GM18505 (cell line): ENCODE measurements at regions not wholly inside any gene's neighbourhood (a gene's known extent, or its start where the extent isn't known, plus 50 kb on each side); places are given as distances from the start of the nearest gene placed in this dataset.
"Not testable (repeated sequence)": the region's sequence is repeated elsewhere in the genome, so short reads cannot be mapped to it uniquely, and the experiment has no call there.

ENCODE experiments used
- ATAC-seq: cut with Tn5 transposase; IDR thresholded peaks from one replicate; pipeline ENCODE4 v1.9.1; 2021; ENCODE audit not compliant: unreplicated experiment
- POLR2A ChIP-seq: IDR thresholded peaks from 4 replicates; pipeline ENCODE4 v1.6.1; 2011; ENCODE audit warnings: borderline replicate concordance; ENCODE audit not compliant: insufficient read depth, insufficient read length; ENCODE audit errors: extremely low read depth

DNA sequence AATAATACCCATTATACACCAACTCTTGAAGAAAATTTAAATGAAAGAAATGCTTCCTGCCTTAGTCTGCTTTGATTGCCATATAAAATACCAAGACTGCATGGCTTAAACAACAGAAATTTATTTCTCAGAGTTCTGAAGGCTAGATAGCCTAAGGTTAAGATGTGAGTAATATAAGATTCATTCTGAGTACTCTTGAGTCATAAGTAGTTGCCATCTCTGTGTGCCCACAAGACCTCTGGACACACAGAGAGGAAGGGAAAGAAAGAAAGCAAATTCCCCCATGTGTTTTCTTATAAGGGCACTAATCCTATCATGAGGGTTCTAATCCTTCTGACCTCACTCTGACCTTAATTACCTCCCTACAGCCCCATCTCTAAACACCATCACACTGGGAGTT lies 201.2 kb downstream of the PTN start:
- ATAC-seq, result no peak
- TF ChIP-seq POLR2A, result no peak

DNA sequence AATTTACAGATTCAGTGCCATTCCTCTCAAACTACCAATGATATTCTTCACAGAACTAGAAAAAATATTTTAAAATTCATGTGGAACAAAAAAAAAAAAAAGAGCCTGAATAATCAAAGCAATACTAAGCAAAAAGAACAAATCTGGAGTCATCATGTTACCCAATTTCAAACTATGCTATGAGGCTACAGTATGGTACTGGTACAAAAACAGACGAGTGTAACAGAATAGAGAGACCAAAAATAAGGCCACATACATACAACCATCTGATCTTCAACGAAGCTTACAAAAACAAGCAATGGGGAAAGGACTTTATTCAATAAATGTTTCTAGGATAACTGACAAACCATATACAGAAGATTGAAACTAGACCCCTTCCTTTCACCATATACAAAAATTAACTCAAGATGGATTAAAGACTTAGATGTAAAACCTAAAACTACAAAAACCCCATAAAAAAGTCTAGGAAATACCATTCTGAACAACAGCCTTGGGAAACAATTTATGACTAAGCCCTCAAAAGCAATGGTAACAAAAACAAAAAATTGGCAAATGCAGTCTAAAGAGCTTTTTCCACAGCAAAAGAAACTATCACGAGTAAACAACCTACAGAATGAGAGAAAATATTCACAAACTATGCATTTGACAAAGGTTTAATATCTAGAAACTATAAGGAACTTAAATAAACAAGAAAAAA lies 207.7 kb downstream of the PTN start:
- no peak for ATAC-seq
- TF ChIP-seq POLR2A, result no peak

DNA sequence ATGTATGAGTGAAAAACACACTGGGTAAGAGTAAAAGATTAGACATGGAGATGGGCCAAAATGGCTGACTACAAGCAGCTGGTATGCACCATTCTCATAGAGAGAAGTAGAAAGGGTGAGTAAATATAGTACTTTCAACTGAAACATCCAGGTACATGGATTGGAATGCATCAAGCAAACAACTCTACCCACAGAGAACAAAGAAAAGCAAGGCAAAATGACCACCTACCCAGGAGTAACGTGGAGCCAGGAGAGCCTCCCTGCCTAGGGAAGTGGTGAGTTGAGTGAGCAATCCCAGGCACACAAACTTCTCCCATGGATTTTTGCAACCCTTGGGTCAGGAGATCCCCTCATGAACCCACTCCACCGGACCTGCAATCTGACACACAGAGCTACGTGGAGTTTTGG lies 212.8 kb downstream of the PTN start:
- no peak for ATAC-seq
- TF ChIP-seq POLR2A, result no peak

DNA sequence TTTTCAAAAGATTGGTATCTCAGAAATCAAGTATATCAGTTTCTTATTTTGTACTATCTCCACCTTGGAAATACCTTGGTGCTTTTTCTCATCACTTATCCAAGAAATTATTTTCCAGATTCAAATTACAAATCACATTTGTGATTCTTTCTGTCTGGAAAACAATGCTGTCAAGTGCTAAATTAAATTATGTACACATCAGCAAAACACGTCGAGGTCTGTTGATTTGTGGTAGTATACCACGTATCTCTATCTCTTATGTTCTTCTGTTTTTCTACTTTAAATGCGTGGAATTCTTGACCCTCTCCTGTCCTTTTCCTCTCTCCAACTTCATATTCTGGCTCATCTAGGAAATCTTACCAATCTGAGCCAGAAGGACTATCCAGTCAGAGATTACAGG lies 214.5 kb downstream of the PTN start:
- TF ChIP-seq POLR2A, result no peak
- ATAC-seq, result no peak

DNA sequence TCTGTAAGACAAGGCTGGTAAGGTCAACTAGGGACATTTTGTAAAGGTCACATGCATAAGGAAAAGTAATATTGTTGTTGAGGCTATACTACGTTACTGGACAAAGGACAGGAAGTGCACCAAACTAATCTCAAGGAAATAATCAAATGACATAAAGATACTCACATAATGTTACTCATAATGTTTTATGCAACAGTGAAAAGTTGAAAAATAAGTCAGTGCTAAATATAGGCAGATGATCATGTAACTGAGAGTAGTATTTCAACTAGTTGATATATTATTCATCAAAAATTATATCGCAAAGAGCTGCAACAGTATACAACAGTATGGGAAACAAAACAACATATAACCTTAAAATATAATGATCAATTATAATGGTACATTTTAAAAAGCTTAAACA lies 215.7 kb downstream of the PTN start:
- no peak for TF ChIP-seq POLR2A
- no peak for ATAC-seq

DNA sequence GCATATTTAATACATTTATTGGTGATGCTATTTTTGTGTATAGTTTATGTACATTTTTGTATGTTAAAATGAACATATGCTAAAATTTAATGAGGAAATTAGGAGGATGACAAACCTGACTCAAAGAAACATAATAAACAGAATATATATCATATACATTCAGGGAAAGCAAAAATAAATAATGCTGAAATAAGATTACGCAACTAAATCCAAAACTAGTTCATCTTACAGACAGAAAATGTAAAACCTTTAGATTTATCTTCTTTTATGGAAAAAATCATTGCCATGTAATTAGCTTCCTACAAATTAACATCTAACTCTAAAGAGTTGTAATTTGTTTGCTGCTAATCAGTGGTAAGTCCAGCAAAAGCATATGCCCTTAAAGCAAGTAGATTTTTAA lies 216.5 kb downstream of the PTN start:
- TF ChIP-seq POLR2A, result no peak
- no peak for ATAC-seq

DNA sequence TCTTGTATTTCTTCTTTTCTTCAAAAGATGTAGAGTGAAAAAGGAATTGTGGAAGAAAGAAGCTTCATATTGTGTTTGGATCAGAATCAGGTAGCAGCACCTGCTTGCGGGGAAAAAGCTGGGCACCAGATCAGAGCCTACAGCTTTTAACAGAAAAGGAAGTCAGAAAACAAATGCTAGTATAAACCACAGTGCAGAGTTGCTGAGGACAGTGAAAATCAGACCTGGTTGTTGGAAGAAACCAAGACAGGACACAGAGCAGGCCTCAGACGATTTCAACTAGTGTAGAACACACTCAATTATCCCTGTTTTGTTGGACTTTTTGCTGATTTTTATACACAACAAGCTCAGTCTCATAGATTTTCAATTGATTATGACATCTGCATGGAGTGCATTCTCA lies 221.4 kb downstream of the PTN start:
- no peak for ATAC-seq
- no peak for TF ChIP-seq POLR2A

DNA sequence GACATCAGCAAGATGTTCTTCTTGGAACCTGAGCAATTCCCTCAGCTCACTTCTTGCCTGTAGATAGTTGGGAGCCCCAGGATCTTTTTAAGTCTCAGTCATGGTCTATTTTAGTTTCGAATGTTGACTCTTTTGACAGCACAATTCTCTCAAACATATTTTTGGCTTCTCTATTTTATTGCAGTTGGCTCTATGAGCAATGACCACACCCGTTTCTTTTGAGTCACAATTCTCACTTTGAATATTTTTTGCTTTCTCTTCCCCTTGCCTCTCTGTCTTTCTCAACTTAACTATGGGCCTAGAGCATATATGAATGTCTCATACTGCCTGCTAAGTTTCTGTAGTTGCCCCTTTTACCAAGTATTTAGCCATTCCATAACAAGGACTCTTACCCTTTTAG lies 222.8 kb downstream of the PTN start:
- ATAC-seq, result peak; percentile 73
- no peak for TF ChIP-seq POLR2A

DNA sequence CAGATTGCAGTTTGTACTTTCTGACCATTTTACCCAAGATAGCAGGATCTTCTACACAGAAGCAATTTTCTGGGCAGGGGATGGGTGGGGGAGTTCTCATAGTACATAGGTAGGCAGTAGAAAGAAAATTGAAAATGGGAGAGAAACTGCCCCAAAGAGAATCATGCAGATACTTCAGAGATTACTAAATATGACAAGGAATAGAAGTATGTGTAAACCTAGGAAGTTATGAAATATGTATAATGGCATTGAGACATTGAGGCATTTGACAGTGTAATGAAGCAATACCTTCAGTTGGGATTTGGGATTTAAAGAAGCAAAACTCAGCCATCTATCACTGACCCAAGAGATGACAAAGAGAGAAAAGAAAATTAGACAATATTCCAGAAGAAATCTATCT lies 233.0 kb downstream of the PTN start:
- no peak for TF ChIP-seq POLR2A
- no peak for ATAC-seq

DNA sequence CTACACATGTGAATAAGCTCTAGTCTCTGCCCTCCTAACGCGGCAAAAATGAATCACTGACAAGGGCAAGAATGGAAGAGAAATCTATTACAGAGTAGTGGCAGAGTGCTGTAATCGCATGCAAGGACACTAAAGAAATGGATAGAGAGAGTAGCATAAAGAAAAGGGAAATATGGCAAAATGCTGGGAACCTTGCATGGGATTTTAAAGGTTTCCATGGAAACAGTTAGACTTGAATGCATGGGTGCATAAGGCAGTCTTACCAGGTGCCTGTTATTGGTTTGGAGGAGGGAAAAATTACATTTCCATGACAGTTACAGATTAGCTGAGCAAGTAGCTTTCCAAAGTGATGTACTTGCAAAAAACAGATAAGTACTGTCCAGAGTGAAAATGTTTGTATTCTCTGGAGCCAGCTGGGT lies 233.4 kb downstream of the PTN start:
- no peak for ATAC-seq
- no peak for TF ChIP-seq POLR2A

DNA sequence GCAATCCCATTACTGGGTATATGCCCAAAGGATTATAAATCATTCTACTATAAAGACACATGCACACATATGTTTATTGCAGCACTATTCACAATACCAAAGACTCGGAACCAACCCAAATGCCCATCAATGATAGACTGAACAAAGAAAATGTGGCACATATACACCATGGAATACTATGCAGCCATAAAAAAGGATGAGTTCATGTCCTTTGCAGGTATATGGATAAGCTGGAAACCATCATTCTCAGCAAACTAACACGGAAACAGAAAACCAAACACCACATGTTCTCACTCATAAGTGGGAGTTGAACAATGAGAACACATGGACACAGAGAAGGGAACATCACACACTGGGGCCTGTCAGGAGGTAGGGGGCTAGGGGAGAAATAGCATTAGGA lies 235.7 kb downstream of the PTN start:
- ATAC-seq, result not testable (repeated sequence)

DNA sequence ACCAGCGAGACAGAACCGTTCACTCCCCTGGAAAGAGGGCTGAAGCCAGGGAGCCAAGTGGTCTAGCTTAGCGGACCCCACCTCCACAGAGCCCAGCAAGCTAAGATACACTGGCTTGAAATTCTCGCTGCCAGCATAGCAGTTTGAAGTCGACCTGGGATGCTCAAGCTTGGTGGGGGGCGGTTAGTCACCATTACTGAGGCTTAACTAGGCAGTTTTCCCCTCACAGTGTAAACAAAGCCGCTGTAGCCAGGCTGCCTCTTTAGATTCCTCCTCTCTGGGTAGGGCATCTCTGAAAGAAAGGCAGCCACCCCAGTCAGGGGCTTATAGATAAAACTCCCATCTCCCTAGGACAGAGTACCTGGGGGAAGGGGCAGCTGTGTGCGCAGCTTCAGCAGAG lies 235.1 kb downstream of the CHRM2 start:
- ATAC-seq, result not testable (repeated sequence)

DNA sequence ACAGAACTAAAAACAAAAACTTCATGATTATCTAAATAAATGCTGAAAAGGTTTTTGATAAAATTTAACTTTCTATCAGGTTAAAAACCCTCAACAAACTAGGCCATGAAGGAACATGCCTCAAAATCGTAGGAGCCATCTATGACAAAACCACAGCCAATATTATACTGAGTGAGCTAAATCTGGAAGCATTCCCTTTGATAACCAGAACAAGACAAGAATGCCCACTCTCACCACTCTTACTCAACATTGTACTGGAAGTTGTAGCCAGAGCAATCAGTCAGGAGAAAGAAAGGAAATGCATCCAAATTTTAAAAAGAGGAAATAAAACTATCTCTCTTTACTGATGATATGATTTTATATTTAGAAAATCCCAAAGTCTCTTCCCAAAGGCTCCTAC lies 228.7 kb downstream of the CHRM2 start:
- TF ChIP-seq POLR2A, result no peak
- no peak for ATAC-seq

DNA sequence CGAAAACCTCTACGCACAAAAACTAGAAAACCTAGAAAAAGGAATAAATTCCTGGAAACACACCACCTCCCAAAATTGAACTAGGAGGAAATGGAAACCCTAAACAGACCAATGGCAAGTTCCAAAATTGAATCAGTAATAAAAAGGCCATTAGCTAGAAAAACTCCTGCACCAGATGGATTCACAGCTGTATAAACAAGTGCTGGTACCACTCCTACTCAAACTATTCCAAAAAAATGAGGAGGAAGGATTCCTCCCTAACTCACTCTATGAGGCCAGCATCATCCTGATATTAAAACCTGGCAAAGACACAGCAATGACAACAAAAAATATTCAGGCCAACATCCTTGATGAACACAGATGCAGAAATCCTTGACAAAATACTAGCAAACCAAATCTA lies 228.2 kb downstream of the CHRM2 start:
- ATAC-seq, result no peak
- no peak for TF ChIP-seq POLR2A

DNA sequence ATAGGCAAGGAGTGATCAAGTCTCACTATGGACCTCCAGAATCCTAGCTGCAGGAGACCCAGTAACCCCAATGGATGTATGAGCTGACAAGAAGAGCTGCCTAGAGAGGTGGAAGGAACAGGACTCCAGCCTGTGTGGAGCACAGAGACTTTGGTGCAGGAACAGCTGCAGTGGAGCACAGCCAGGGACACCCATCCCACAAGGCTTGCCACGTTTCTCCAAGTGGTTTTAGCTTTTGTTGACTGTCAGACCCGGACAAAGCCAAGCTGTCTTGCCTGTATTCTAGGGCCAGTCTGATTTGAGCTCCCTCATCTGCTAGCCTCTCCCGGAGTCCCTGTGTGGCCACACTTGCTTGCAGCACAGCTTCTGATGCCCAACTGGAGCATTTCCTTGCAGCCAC lies 224.7 kb downstream of the CHRM2 start:
- ATAC-seq, result no peak

More for the DNA sequence above, 224.7 kb downstream of the CHRM2 start:
- TF ChIP-seq POLR2A, result no peak
